H1 (cell line): ENCODE measurements at regions not wholly inside any gene's neighbourhood (a gene's known extent, or its start where the extent isn't known, plus 50 kb on each side); places are given as distances from the start of the nearest gene placed in this dataset.

ENCODE experiments used
- CTCF ChIA-PET: fragments of 300-600 bp; sonication (Branson Sonifier 250); formaldehyde crosslinking; loops from one replicate; lab custom pipeline; 2021; ENCODE audit not compliant: partially characterized antibody; lab: Charles Lee
- POLR2A ChIA-PET: fragments of 300-600 bp; sonication (Branson Sonifier 250); formaldehyde crosslinking; loops from one replicate; lab custom pipeline; 2021; ENCODE audit warnings: inconsistent platforms; ENCODE audit not compliant: partially characterized antibody; lab: Charles Lee
- DNase-seq, 2 experiments: peaks; one replicate each; pipeline versions ENCODE4 v3.0.0 to v3.0.0-alpha.2; 2010 to 2022; ENCODE audit warnings: low spot score in 2 of 2, low read depth in 1 of 2, mixed read lengths in 1 of 2
- FAIRE-seq: peaks from 2 replicates; lab custom pipeline; 2011; peaks lifted over from hg19 to GRCh38; lab: Jason Lieb, UNC
- H2AFZ ChIP-seq: 2 replicates; pipeline ENCODE4 v1.8.1; 2012; ENCODE audit warnings: low read length, inconsistent platforms
- H2AK5ac ChIP-seq: 2 replicates; pipeline ENCODE4 v1.6.1; 2013; ENCODE audit warnings: low read depth, low read length
- H2BK120ac ChIP-seq: replicated peaks from 2 replicates; pipeline ENCODE3; 2013; ENCODE audit warnings: low read depth, low read length, inconsistent platforms
- H2BK12ac ChIP-seq: 2 replicates; pipeline ENCODE4 v1.6.1; 2013; ENCODE audit warnings: low read depth, low read length
- H2BK15ac ChIP-seq: 2 replicates; pipeline ENCODE4 v1.6.1; 2013; ENCODE audit warnings: low read length
- H2BK20ac ChIP-seq: 2 replicates; pipeline ENCODE4 v1.6.1; 2013; ENCODE audit warnings: low read length
- H2BK5ac ChIP-seq: 2 replicates; pipeline ENCODE4 v1.6.1; 2013; ENCODE audit warnings: low read depth, low read length
- H3K14ac ChIP-seq: 2 replicates; pipeline ENCODE4 v1.6.1; 2013; ENCODE audit warnings: inconsistent platforms; ENCODE audit not compliant: insufficient read length
- H3K18ac ChIP-seq: 2 replicates; pipeline ENCODE4 v1.6.1; 2013; ENCODE audit warnings: low read length; ENCODE audit errors: extremely low read depth
- H3K23ac ChIP-seq: 2 replicates; pipeline ENCODE4 v1.6.1; 2013; ENCODE audit warnings: inconsistent platforms; ENCODE audit not compliant: insufficient read length
- H3K23me2 ChIP-seq: 2 replicates; pipeline ENCODE4 v1.6.1; 2013; ENCODE audit warnings: low read depth, low read length
- H3K27ac ChIP-seq: 2 replicates; pipeline ENCODE4 v1.6.1; 2011; ENCODE audit warnings: low read depth, low read length, inconsistent platforms
- H3K27me3 ChIP-seq, 4 experiments: replicated peaks in 1 of 4; 1 replicate in 1 of 4; 2 replicates in 3 of 4; pipeline versions ENCODE4 v1.6.1 to v1.8.1; 2011 to 2013; ENCODE audit warnings: low read length in 3 of 4, mild to moderate bottlenecking in 3 of 4, inconsistent platforms in 2 of 4, mixed read lengths in 2 of 4, moderate library complexity in 1 of 4; ENCODE audit not compliant: control insufficient read depth in 3 of 4, insufficient read depth in 3 of 4; ENCODE audit errors: extremely low read depth in 1 of 4
- H3K36me3 ChIP-seq, 4 experiments: 2 replicates each; pipeline versions ENCODE4 v1.6.1 to v1.8.1; 2011 to 2013; ENCODE audit warnings: mild to moderate bottlenecking in 4 of 4, low read length in 3 of 4, moderate library complexity in 2 of 4, control low read depth in 1 of 4, inconsistent platforms in 1 of 4; ENCODE audit not compliant: insufficient read depth in 4 of 4, control insufficient read depth in 2 of 4
- H3K4ac ChIP-seq: replicated peaks from 2 replicates; pipeline ENCODE3; 2013; ENCODE audit warnings: low read length, low read depth, mixed read lengths, inconsistent platforms; ENCODE audit not compliant: insufficient read length
- H3K4me1 ChIP-seq, 4 experiments: replicated peaks in 1 of 4; 1 replicate in 1 of 4; 2 replicates in 3 of 4; pipeline versions ENCODE4 v1.6.1 to v1.8.1; 2011 to 2013; ENCODE audit warnings: low read length in 3 of 4, inconsistent platforms in 2 of 4, mixed read lengths in 1 of 4; ENCODE audit not compliant: insufficient read depth in 4 of 4, control insufficient read depth in 3 of 4
- H3K4me2 ChIP-seq, 2 experiments: 2 replicates each; pipeline versions ENCODE4 v1.6.1 to v1.8.1; 2011 to 2013; ENCODE audit warnings: low read depth in 2 of 2, low read length in 2 of 2, control low read depth in 1 of 2, inconsistent platforms in 1 of 2, mild to moderate bottlenecking in 1 of 2; ENCODE audit not compliant: insufficient read depth in 1 of 2
- H3K4me3 ChIP-seq, 4 experiments: fragments of 200-600, 300-600 bp in 1 of 4; sonication (generic), shearing (Covaris generic), sonication (Bioruptor Twin) in 1 of 4; 2 replicates each; pipeline versions ENCODE4 v1.5.1 to v1.8.1; 2011 to 2016; ENCODE audit warnings: low read length in 4 of 4, low read depth in 3 of 4, control low read depth in 2 of 4, inconsistent platforms in 2 of 4, mild to moderate bottlenecking in 2 of 4, mixed read lengths in 1 of 4, moderate library complexity in 1 of 4; ENCODE audit not compliant: insufficient read depth in 2 of 4; ENCODE audit errors: extremely low read depth in 1 of 4
- H3K56ac ChIP-seq: replicated peaks from 2 replicates; pipeline ENCODE3; 2013; ENCODE audit warnings: low read depth, mild to moderate bottlenecking, mixed read lengths, low read length, inconsistent platforms; ENCODE audit not compliant: insufficient read length
- H3K79me1 ChIP-seq: 2 replicates; pipeline ENCODE4 v1.6.1; 2013; ENCODE audit warnings: low read depth, low read length, control low read depth
- H3K79me2 ChIP-seq, 2 experiments: 2 replicates each; pipeline versions ENCODE4 v1.6.1 to v1.8.1; 2012 to 2013; ENCODE audit warnings: low read length in 2 of 2, mild to moderate bottlenecking in 2 of 2, inconsistent platforms in 1 of 2; ENCODE audit not compliant: insufficient read depth in 2 of 2, control insufficient read depth in 1 of 2
- H3K9ac ChIP-seq, 4 experiments: replicated peaks in 1 of 4; 1 replicate in 1 of 4; 2 replicates in 3 of 4; pipeline versions ENCODE4 v1.6.1 to v1.8.1; 2011 to 2013; ENCODE audit warnings: low read depth in 3 of 4, low read length in 3 of 4, control low read depth in 2 of 4, mild to moderate bottlenecking in 2 of 4, moderate library complexity in 2 of 4, inconsistent platforms in 1 of 4; ENCODE audit errors: extremely low read depth in 1 of 4
- H3K9me3 ChIP-seq, 2 experiments: 2 replicates each; pipeline versions ENCODE4 v1.6.1 to v1.8.1; 2012 to 2013; ENCODE audit warnings: mild to moderate bottlenecking in 2 of 2, moderate library complexity in 2 of 2, control low read depth in 1 of 2, inconsistent platforms in 1 of 2, low read depth in 1 of 2, low read length in 1 of 2, mixed read lengths in 1 of 2; ENCODE audit not compliant: insufficient read depth in 2 of 2
- H4K20me1 ChIP-seq, 2 experiments: replicated peaks in 1 of 2; 2 replicates each; pipeline versions ENCODE3 to v1.8.1; 2011 to 2013; ENCODE audit warnings: inconsistent platforms in 2 of 2, low read length in 2 of 2, mild to moderate bottlenecking in 1 of 2; ENCODE audit not compliant: insufficient read depth in 2 of 2, control insufficient read depth in 1 of 2
- H4K5ac ChIP-seq: 2 replicates; pipeline ENCODE4 v1.6.1; 2013; ENCODE audit warnings: low read length, low read depth, mixed read lengths, inconsistent platforms; ENCODE audit not compliant: insufficient read length
- H4K8ac ChIP-seq: 2 replicates; pipeline ENCODE4 v1.8.0; 2013; ENCODE audit warnings: mild to moderate bottlenecking, moderate library complexity, low read length, inconsistent platforms; ENCODE audit not compliant: insufficient read depth; ENCODE audit errors: extremely low read depth
- H4K91ac ChIP-seq: replicated peaks from 2 replicates; pipeline ENCODE3; 2013; ENCODE audit warnings: low read length, mixed read lengths, inconsistent platforms; ENCODE audit not compliant: insufficient read length
- BCL11A ChIP-seq, 2 experiments: IDR thresholded peaks; one replicate each; pipeline ENCODE4 v1.6.1; 2011; ENCODE audit warnings: low read depth in 2 of 2, low read length in 2 of 2, mild to moderate bottlenecking in 2 of 2
- CBX5 ChIP-seq: fragments of 300-800, 300-1000 bp; sonication (generic); IDR thresholded peaks from 2 replicates; pipeline ENCODE4 v1.7.1; 2016; ENCODE audit warnings: antibody characterized with exemption, low read length, low read depth
- CEBPB ChIP-seq: IDR thresholded peaks from 2 replicates; pipeline ENCODE4 v1.6.1; 2012; ENCODE audit warnings: low read depth, low read length
- CHD1 ChIP-seq: IDR thresholded peaks from 2 replicates; pipeline ENCODE4 v1.6.1; 2012; ENCODE audit warnings: low read depth, low read length, improper control_type of control experiment
- CHD2 ChIP-seq: IDR thresholded peaks from 2 replicates; pipeline ENCODE4 v1.6.1; 2012; ENCODE audit warnings: low read length, improper control_type of control experiment
- EGR1 ChIP-seq: IDR thresholded peaks from 2 replicates; pipeline ENCODE4 v1.6.1; 2011; ENCODE audit warnings: low read depth, low read length, borderline replicate concordance
- FOSL1 ChIP-seq: IDR thresholded peaks from 2 replicates; pipeline ENCODE4 v1.6.1; 2011; ENCODE audit warnings: mild to moderate bottlenecking, low read depth, low read length, moderate library complexity; ENCODE audit not compliant: insufficient read depth
- JUND ChIP-seq: IDR thresholded peaks from 2 replicates; pipeline ENCODE4 v1.6.1; 2011; ENCODE audit warnings: mild to moderate bottlenecking, improper control_type of control experiment, low read length
- NRF1 ChIP-seq: IDR thresholded peaks from 2 replicates; pipeline ENCODE4 v1.6.1; 2011; ENCODE audit warnings: mild to moderate bottlenecking, low read depth, low read length, improper control_type of control experiment
- POLR2AphosphoS5 ChIP-seq: IDR thresholded peaks from 2 replicates; pipeline ENCODE4 v1.6.1; 2011; ENCODE audit warnings: low read depth, low read length
- RFX5 ChIP-seq: IDR thresholded peaks from 2 replicates; pipeline ENCODE4 v1.6.1; 2011; ENCODE audit warnings: low read depth, low read length, improper control_type of control experiment, borderline replicate concordance
- SAP30 ChIP-seq: fragments of 300-600 bp; sonication (generic); IDR thresholded peaks from 2 replicates; pipeline ENCODE4 v1.7.1; 2012; ENCODE audit warnings: low read length, moderate library complexity, mild to moderate bottlenecking, inconsistent platforms; ENCODE audit not compliant: insufficient read depth, insufficient replicate concordance
- SP2 ChIP-seq: IDR thresholded peaks from 2 replicates; pipeline ENCODE4 v1.6.1; 2012; ENCODE audit warnings: mild to moderate bottlenecking, low read length, inconsistent platforms
- TAF1 ChIP-seq: IDR thresholded peaks from 2 replicates; pipeline ENCODE4 v1.6.1; 2011; ENCODE audit warnings: mild to moderate bottlenecking, low read depth, low read length
- YY1 ChIP-seq: IDR thresholded peaks from 2 replicates; pipeline ENCODE4 v1.6.1; 2011; ENCODE audit warnings: low read depth, mild to moderate bottlenecking, low read length
- WGBS, 2 experiments: shearing (Covaris generic) in 1 of 2; methylation state at CpG; one replicate each; pipeline versions ENCODE4 v1.1.6 to v1.1.7; 2013 to 2015; ENCODE audit warnings: low lambda C conversion rate in 2 of 2, mixed read lengths in 2 of 2, inconsistent platforms in 1 of 2, low coverage in 1 of 2, missing lambda C conversion rate in 1 of 2; ENCODE audit not compliant: insufficient replicate concordance in 2 of 2, insufficient coverage in 1 of 2, insufficient read length in 1 of 2; ENCODE audit errors: extremely low coverage in 1 of 2, missing lambda C conversion rate in 1 of 2; 5-methylcytosine and 5-hydroxymethylcytosine counted together
- TF ChIP-seq, protein P1 (sequence below): IDR thresholded peaks from 2 replicates; pipeline ENCODE4 v1.6.1; 2012; ENCODE audit warnings: inconsistent platforms

DNA sequence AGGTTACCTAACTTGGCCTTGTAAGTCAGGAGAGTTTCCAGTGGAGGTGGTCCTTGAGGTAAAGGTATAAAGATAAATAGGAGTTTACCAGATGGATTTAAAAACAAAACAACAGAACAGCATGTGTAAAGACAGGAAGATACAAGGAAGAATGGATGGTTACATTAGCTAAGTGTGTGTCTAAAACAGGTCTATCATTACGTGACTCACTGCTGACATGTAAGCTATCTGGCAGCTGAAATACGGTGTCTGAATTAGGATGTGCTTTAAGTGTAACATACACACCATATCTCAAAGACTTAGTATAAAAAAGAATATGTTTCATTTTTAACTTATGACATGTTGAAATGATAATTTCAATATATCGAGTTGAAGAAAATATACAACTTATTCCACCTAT is 405.1 kb upstream of the ADAMTSL1 start:
- Histone ChIP-seq H4K5ac (no peak overlapping the region), H3K4ac (no peak overlapping the region), H2AFZ (no peak overlapping the region), H2BK12ac (no peak overlapping the region), H3K14ac (no peak overlapping the region), H4K91ac (no peak overlapping the region), H3K27me3 (no peaks in the 10 kb centered on the region), H2BK15ac (no peak overlapping the region), H3K23me2 (no peaks in the 10 kb centered on the region), H3K79me2 (no peaks in the 10 kb centered on the region), H2BK120ac (no peak overlapping the region), H3K9me3 (no peaks in the 10 kb centered on the region), H3K23ac (no peak overlapping the region), H2AK5ac (no peak overlapping the region), H3K36me3 (no peaks in the 10 kb centered on the region), H3K18ac (no peak overlapping the region), H3K56ac (no peak overlapping the region), H3K79me1 (no peaks in the 10 kb centered on the region), H3K4me2 (no peak overlapping the region), H3K4me1 (no peaks in the 10 kb centered on the region), H4K8ac (no peak overlapping the region), H3K4me3 (no peak overlapping the region), H2BK5ac (no peak overlapping the region), H3K27ac (no peak overlapping the region), H3K9ac (no peak overlapping the region), H4K20me1 (no peaks in the 10 kb centered on the region), H2BK20ac (no peak overlapping the region)
- 94% methylated on average over 3 of the region's 3 CpGs; no CpG with 5 or more reads in 1 of the 2 experiments for WGBS, 2 experiments
- DNase-seq (no peak), FAIRE-seq (no peak)
- POLR2A ChIA-PET, result no interaction called here
- CTCF ChIA-PET, result interaction anchor here (2.1 kb wide), 1 partner anchor 10 kb away, joined by 9 read pairs; no protein-coding TSS in a partner anchor
- no peak for TF ChIP-seq YY1
- TF ChIP-seq SAP30, result no peak
- TF ChIP-seq FOSL1, result no peak
- TF ChIP-seq EGR1, result no peak
- TF ChIP-seq RFX5, result no peak
- no peak for TF ChIP-seq JUND
- no peak for TF ChIP-seq BCL11A (IDR thresholded peaks at IDR 0.05; ENCODE audit: low read depth in 2 of 2, low read length in 2 of 2)
- no peak for TF ChIP-seq CEBPB
- TF ChIP-seq NRF1, result no peak
- TF ChIP-seq CHD1, result no peak
- no peak for TF ChIP-seq TAF1
- TF ChIP-seq, protein P1, sequence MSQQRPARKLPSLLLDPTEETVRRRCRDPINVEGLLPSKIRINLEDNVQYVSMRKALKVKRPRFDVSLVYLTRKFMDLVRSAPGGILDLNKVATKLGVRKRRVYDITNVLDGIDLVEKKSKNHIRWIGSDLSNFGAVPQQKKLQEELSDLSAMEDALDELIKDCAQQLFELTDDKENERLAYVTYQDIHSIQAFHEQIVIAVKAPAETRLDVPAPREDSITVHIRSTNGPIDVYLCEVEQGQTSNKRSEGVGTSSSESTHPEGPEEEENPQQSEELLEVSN, result no peak
- TF ChIP-seq POLR2AphosphoS5, result no peak
- no peak for TF ChIP-seq SP2
- no peak for TF ChIP-seq CBX5
- no peak for TF ChIP-seq CHD2
